GM19043 (cell line): ENCODE measurements at regions not wholly inside any gene's neighbourhood (a gene's known extent, or its start where the extent isn't known, plus 50 kb on each side); places are given as distances from the start of the nearest gene placed in this dataset.
"Not testable (repeated sequence)": the region's sequence is repeated elsewhere in the genome, so short reads cannot be mapped to it uniquely, and the experiment has no call there.

Experiments used
- ATAC-seq: cut with Tn5 transposase; IDR thresholded peaks from one replicate; pipeline ENCODE4 v1.9.1; 2021; ENCODE audit warnings: low read depth; ENCODE audit not compliant: unreplicated experiment

GRCh38 chr14:100416921-100417860 lies 94.1 kb downstream of the SLC25A47 start:
- ATAC-seq: no peak

GRCh38 chr14:100419856-100420255 lies 96.7 kb downstream of the SLC25A47 start:
- no peak for ATAC-seq

GRCh38 chr14:100421756-100422470 lies 98.8 kb downstream of the SLC25A47 start:
- no peak for ATAC-seq

- no peak for ATAC-seq
Observed at GRCh38 chr14:100422556-100423316, 99.6 kb downstream of the SLC25A47 start.

- ATAC-seq: no peak
Observed at GRCh38 chr14:100423317-100424010, 100.3 kb downstream of the SLC25A47 start.

GRCh38 chr14:100424504-100425428 lies 101.6 kb downstream of the SLC25A47 start:
- no peak for ATAC-seq

GRCh38 chr14:100425429-100425827 lies 102.3 kb downstream of the SLC25A47 start:
- no peak for ATAC-seq

GRCh38 chr14:100426314-100426713 lies 103.2 kb downstream of the SLC25A47 start:
- no peak for ATAC-seq

- no peak for ATAC-seq
Observed at GRCh38 chr14:100427166-100427565, 104.0 kb downstream of the SLC25A47 start.

GRCh38 chr14:100428727-100429126 lies 105.6 kb downstream of the SLC25A47 start:
- no peak for ATAC-seq

- ATAC-seq: no peak
Observed at GRCh38 chr14:100429537-100429936, 106.4 kb downstream of the SLC25A47 start.

GRCh38 chr14:100430571-100430970 lies 107.4 kb downstream of the SLC25A47 start:
- ATAC-seq: no peak

GRCh38 chr14:100431461-100431860 lies 108.3 kb downstream of the SLC25A47 start:
- ATAC-seq: not testable (repeated sequence)

GRCh38 chr14:100432652-100433427 lies 109.7 kb downstream of the SLC25A47 start:
- no peak for ATAC-seq

GRCh38 chr14:100433428-100433814 lies 110.3 kb downstream of the SLC25A47 start:
- ATAC-seq: no peak

GRCh38 chr14:100434033-100434601 lies 111.0 kb downstream of the SLC25A47 start:
- no peak for ATAC-seq

GRCh38 chr14:100434911-100435438 lies 111.8 kb downstream of the SLC25A47 start:
- ATAC-seq: no peak

- no peak for ATAC-seq
Observed at GRCh38 chr14:100435459-100435858, 112.3 kb downstream of the SLC25A47 start.
